GM19372 (cell line): ENCODE measurements at regions not wholly inside any gene's neighbourhood (a gene's known extent, or its start where the extent isn't known, plus 50 kb on each side); places are given as distances from the start of the nearest gene placed in this dataset.

Experiments used
- ATAC-seq: cut with Tn5 transposase; IDR thresholded peaks from one replicate; pipeline ENCODE4 v1.9.1; 2021; ENCODE audit warnings: mild to moderate bottlenecking, low read depth, moderate library complexity; ENCODE audit not compliant: unreplicated experiment

GRCh38 chr1:170219163-170219562 lies 73.4 kb downstream of the NTMT2 start:
- no peak for ATAC-seq

- ATAC-seq: no peak
These were observed 75.3 kb downstream of the NTMT2 start for GRCh38 chr1:170221031-170221430.

- ATAC-seq: no peak
These were observed 75.7 kb downstream of the NTMT2 start for GRCh38 chr1:170221495-170221894.

DNA sequence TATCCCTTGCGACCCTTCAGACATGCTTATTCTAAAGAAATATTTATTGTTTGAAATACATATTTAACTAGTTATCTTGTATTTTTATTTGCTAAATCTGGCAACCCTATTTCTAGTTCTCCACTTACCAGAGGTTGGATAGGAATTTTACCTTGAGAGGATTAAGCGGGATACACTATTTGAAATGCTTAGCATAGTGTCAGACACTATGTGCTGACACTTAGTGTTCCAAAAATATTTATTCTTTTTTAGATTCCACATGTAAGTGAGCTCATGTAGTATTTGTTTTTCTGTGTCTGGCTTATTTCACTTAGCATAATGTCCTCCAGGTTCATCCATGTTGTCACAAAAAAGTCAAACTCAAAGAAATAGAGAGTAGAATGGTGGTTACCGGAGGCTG lies 78.7 kb downstream of the NTMT2 start:
- no peak for ATAC-seq

- no peak for ATAC-seq
These were observed 80.2 kb downstream of the NTMT2 start for GRCh38 chr1:170225781-170226530.

- no peak for ATAC-seq
These were observed 81.0 kb downstream of the NTMT2 start for GRCh38 chr1:170226767-170227166.

GRCh38 chr1:170230323-170230722 lies 84.6 kb downstream of the NTMT2 start:
- ATAC-seq: no peak

- ATAC-seq: no peak
These were observed 85.9 kb downstream of the NTMT2 start for GRCh38 chr1:170231662-170232061.

- ATAC-seq: no peak
These were observed 93.1 kb downstream of the NTMT2 start for GRCh38 chr1:170238704-170239391.

DNA sequence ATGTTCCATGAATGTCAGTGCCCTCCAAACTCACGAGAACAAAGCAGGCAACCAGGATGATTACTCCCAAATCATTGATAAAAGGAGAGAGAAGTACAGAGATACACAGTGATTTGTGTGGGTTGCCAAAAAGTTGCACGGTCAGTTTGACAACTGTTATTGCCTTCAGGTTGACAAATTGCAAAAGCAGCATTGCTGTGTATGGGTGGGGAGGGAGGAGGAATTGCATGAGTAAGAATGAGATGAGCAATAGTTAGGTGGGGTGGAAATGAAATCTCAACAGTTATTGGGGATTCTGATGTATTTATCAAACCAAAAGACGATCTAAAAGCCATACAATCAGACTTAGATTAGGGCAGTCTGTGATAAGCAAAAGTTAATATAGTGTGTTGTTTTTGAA lies 93.7 kb downstream of the NTMT2 start:
- no peak for ATAC-seq

- peak; percentile 72 for ATAC-seq
These were observed 94.7 kb downstream of the NTMT2 start for GRCh38 chr1:170240409-170240808.

- no peak for ATAC-seq
These were observed 95.6 kb downstream of the NTMT2 start for GRCh38 chr1:170241266-170241851.

DNA sequence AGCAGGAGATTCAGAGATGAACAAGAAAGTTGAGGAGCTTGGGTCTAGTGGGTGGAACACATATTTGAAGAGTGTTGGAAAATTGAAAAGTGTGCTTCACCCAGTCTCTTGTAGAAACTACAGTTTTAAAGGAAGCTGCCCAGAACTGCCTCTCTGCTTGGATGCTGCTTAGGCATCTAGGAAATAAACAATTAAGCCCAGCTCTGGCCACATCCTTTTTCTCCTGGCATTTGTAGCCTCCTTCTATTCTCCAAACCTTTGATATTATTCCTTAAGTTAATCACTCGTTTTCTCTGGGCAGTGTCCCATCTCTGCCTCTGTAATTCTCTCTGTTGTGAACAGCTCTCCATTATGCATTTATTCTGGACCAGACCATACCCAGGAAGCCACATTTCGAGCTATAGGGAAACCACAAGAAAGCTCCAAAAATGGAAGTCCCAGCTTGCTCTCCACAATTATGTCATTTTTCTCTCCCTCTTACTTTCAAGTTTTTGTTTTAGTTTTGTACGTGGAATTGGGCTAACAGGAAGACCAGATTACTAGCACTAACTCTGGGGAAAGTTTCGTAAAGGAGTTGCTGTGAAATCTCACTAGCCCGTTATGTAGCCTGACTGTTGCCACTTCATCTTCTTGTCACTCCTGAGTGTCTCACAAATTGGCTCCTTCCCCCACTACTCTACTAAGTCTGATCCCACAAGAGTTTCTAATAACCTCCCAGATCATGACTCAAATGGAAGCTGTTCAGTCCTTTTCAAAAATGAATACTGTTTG lies 102.2 kb downstream of the NTMT2 start:
- ATAC-seq: no peak

DNA sequence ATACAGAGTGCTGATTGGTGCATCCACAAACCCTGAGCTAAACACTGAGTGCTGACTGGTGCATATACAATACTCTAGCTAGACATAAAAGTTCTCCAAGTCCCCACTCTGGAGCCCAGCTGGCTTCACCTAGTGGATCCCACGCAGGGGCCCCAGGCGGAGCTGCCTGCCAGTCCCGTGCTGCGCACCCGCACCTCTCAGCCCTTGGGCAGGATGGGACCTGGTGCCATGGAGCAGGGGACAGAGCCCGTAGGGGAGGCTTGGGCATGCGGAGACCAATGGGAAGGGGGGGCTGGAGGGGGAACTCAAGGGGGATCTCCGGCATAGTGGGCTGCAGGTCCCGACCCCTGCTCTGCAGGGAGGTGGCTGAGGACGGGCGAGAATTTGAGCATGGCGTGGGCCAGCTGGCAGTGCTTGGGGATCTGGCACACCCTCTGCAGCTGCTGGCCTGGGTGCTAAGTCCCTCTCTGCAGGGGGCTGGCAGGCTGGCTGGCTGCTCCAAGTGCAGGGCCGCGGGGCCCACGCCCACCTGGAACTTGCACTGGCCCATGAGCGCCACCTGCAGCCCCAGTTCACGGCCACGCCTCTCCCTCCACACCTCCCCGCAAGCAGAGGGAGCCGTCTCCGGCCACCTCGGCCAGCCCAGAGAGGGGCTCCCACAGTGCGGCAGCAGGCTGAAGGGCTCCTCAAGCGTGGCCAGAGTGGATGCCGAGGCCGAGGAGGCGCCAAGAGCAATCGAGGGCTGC lies 104.9 kb downstream of the NTMT2 start:
- ATAC-seq: no peak

- no peak for ATAC-seq
These were observed 107.3 kb downstream of the NTMT2 start for GRCh38 chr1:170252851-170253579.

GRCh38 chr1:170254371-170254770 lies 108.6 kb downstream of the NTMT2 start:
- no peak for ATAC-seq

- ATAC-seq: no peak
These were observed 115.9 kb downstream of the NTMT2 start for GRCh38 chr1:170261669-170262068.

DNA sequence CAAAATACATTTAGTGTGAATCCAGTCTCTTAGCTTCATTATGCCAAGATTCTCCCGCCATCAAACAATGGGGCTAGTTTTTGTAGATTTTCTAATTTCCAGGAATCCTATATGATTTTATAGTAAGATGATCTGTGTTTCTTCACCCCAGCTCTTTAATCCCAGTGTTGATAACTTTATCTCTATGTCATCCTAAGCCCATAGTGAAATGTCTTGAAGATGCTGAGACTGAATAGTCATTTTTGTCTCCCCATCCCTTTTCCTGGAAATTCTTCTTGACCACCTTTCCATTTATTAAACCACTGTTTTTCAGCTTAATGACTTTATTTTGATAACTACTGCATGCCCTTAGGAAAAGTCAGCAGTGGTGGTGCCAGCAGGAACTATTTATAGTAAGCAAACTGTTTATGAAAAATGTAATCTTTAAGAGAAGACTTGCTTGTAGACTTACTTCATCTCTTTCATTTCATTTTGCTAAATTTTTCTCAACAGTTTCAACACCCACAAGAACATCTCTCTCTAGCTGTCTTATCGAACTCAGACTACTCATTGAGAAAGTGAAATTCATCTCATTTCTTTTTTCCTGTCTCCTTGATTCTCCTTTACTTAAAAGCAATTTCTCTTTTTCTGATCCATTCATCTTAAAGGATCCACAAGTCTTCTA lies 116.6 kb downstream of the NTMT2 start:
- ATAC-seq: no peak

- no peak for ATAC-seq
These were observed 119.5 kb downstream of the NTMT2 start for GRCh38 chr1:170265234-170265633.
